ENCODE measurements at regions not wholly inside any gene's neighbourhood (a gene's known extent, or its start where the extent isn't known, plus 50 kb on each side); places are given as distances from the start of the nearest gene placed in this dataset.

GRCh38 chr6:44556046-44556445, 168.5 kb downstream of the CDC5L start:
- H3K4me2 ChIP-seq (ENCODE audit: insufficient read depth, low read length): no peak overlapping the region

GRCh38 chr6:44558024-44558831, 170.7 kb downstream of the CDC5L start:
- Histone ChIP-seq H3K36me3 (ENCODE audit: insufficient read depth, low read length) (no peaks in the 10 kb centered on the region), H3K79me2 (ENCODE audit: insufficient read depth, low read length) (no peaks in the 10 kb centered on the region), H3K4me3 (ENCODE audit: low read depth in 1 of 2, low read length in 2 of 2) (no peak overlapping the region), H3K9me3 (ENCODE audit: insufficient read depth, low read length, severe bottlenecking) (no peaks in the 10 kb centered on the region), H4K20me1 (ENCODE audit: insufficient read depth, low read length) (peaks cover 2% of the 10 kb centered on the region; the same call in 1 of the 2 replicates), H3K27ac (ENCODE audit: low read length) (no peak overlapping the region), H3K27me3 (ENCODE audit: insufficient read depth, low read length, poor library complexity) (peaks cover 41% of the 10 kb centered on the region), H3K9ac (ENCODE audit: low read depth, low read length) (no peak overlapping the region), H3K4me1 (ENCODE audit: insufficient read depth, low read length) (peaks cover 12% of the 10 kb centered on the region), H3K4me2 (ENCODE audit: insufficient read depth, low read length) (no peak overlapping the region), H2AFZ (ENCODE audit: low read depth, low read length) (no peak overlapping the region)
- no peak for DNase-seq
- no peak for TF ChIP-seq CTCF (IDR thresholded peaks at IDR 0.05; ENCODE audit: borderline replicate concordance, extremely low read depth, low read length, poor library complexity, severe bottlenecking)
- TF ChIP-seq EZH2 (IDR thresholded peaks at IDR 0.05; ENCODE audit: borderline replicate concordance, low read depth, low read length, severe bottlenecking): no peak
- no peak for ATAC-seq (ENCODE audit: insufficient read depth, low read depth)

More at GRCh38 chr6:44556046-44556445, 168.5 kb downstream of the CDC5L start:
- DNase-seq (no peak), ATAC-seq (ENCODE audit: insufficient read depth, low read depth) (no peak)
- Histone ChIP-seq H3K27ac (ENCODE audit: low read length) (no peak overlapping the region), H4K20me1 (ENCODE audit: insufficient read depth, low read length) (peaks cover 2% of the 10 kb centered on the region; the same call in 1 of the 2 replicates), H3K36me3 (ENCODE audit: insufficient read depth, low read length) (no peaks in the 10 kb centered on the region), H3K9me3 (ENCODE audit: insufficient read depth, low read length, severe bottlenecking) (no peaks in the 10 kb centered on the region), H3K9ac (ENCODE audit: low read depth, low read length) (no peak overlapping the region), H3K4me3 (ENCODE audit: low read depth in 1 of 2, low read length in 2 of 2) (no peak overlapping the region), H3K27me3 (ENCODE audit: insufficient read depth, low read length, poor library complexity) (peaks cover 31% of the 10 kb centered on the region), H2AFZ (ENCODE audit: low read depth, low read length) (no peak overlapping the region), H3K79me2 (ENCODE audit: insufficient read depth, low read length) (no peaks in the 10 kb centered on the region), H3K4me1 (ENCODE audit: insufficient read depth, low read length) (no peaks in the 10 kb centered on the region)
- TF ChIP-seq CTCF (IDR thresholded peaks at IDR 0.05; ENCODE audit: borderline replicate concordance, extremely low read depth, low read length, poor library complexity, severe bottlenecking): no peak
- no peak for TF ChIP-seq EZH2 (IDR thresholded peaks at IDR 0.05; ENCODE audit: borderline replicate concordance, low read depth, low read length, severe bottlenecking)

DNA sequence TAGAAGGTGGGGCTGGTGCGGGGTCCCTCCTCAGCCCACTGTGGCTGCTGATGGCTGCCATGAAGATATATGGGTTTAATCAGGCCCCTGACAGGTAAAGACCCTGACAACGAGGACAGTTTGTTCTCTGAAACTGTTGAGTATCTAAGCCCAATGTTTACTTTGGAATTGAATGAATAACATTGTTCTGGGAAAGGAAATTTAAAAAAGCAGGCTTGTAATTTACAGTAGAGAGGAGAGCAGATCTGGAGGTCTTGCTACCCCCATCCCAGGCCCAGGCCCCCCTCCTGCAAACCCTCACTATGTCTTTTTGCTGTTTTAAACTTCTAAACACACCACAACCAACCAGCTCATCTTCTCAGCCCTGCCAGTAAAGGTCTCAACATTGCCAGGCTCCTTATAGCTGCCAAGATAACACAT, 171.3 kb downstream of the CDC5L start:
- H3K27me3 ChIP-seq (ENCODE audit: insufficient read depth, low read length, poor library complexity): peaks cover 40% of the 10 kb centered on the region
- H3K36me3 ChIP-seq (ENCODE audit: insufficient read depth, low read length): no peaks in the 10 kb centered on the region
- no peak overlapping the region for H3K27ac ChIP-seq (ENCODE audit: low read length)
- no peaks in the 10 kb centered on the region for H3K9me3 ChIP-seq (ENCODE audit: insufficient read depth, low read length, severe bottlenecking)
- H4K20me1 ChIP-seq (ENCODE audit: insufficient read depth, low read length): peaks cover 2% of the 10 kb centered on the region; the same call in 1 of the 2 replicates
- no peak overlapping the region for H3K9ac ChIP-seq (ENCODE audit: low read depth, low read length)
- H3K79me2 ChIP-seq (ENCODE audit: insufficient read depth, low read length): no peaks in the 10 kb centered on the region
- H3K4me1 ChIP-seq (ENCODE audit: insufficient read depth, low read length): peaks cover 12% of the 10 kb centered on the region
- no peak overlapping the region for H3K4me2 ChIP-seq (ENCODE audit: insufficient read depth, low read length)
- TF ChIP-seq CTCF (IDR thresholded peaks at IDR 0.05; ENCODE audit: borderline replicate concordance, extremely low read depth, low read length, poor library complexity, severe bottlenecking) (no peak), EZH2 (IDR thresholded peaks at IDR 0.05; ENCODE audit: borderline replicate concordance, low read depth, low read length, severe bottlenecking) (no peak)
- ATAC-seq (ENCODE audit: insufficient read depth, low read depth) (no peak), DNase-seq (no peak)
- H3K4me3 ChIP-seq (ENCODE audit: low read depth in 1 of 2, low read length in 2 of 2): no peak overlapping the region
- H2AFZ ChIP-seq (ENCODE audit: low read depth, low read length): no peak overlapping the region
